ENCODE measurements at regions not wholly inside any gene's neighbourhood (a gene's known extent, or its start where the extent isn't known, plus 50 kb on each side); places are given as distances from the start of the nearest gene placed in this dataset.

- no peak for TF ChIP-seq CTCF (IDR thresholded peaks at IDR 0.05; ENCODE audit: low read depth, low read length, missing control alignments)
- in situ Hi-C loops (cut with HindIII; ENCODE audit: low sequenced_read_pairs) = no loop called here
- H3K4me3 ChIP-seq (ENCODE audit: low read depth, low read length) = no peak overlapping the region
- no peak for DNase-seq (ENCODE audit: low read depth)
Observed at GRCh38 chr10:84826704-84827103, 498.3 kb downstream of the CCSER2 start.

DNA sequence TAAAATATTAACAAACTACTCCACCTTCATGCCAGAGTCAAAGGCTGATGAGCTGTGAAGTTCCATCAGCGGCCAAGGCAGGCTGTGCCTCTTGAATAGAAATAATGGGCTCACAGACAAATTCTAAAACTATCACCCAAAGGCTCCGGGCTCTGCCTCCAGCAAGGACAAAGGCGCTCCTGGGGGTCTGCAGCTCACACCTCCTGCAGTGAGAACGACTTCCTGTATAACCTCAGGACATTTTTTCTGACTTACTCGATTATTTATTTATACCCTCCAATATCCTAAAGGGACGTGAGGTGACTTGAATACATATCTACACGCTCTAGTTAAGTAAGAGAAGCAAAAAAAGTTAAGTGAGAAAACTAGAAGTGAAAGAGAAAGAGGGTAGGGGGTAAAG, 500.7 kb downstream of the CCSER2 start:
- in situ Hi-C loops (cut with HindIII; ENCODE audit: low sequenced_read_pairs) = no loop called here
- no peak overlapping the region for H3K4me3 ChIP-seq (ENCODE audit: low read depth, low read length)
- no peak for DNase-seq (ENCODE audit: low read depth)
- TF ChIP-seq CTCF (IDR thresholded peaks at IDR 0.05; ENCODE audit: low read depth, low read length, missing control alignments) = no peak

GRCh38 chr10:84837041-84837812, 508.8 kb downstream of the CCSER2 start:
- no peak overlapping the region for H3K4me3 ChIP-seq (ENCODE audit: low read depth, low read length)
- in situ Hi-C loops (cut with HindIII; ENCODE audit: low sequenced_read_pairs) = no loop called here
- no peak for TF ChIP-seq CTCF (IDR thresholded peaks at IDR 0.05; ENCODE audit: low read depth, low read length, missing control alignments)
- no peak for DNase-seq (ENCODE audit: low read depth)

DNA sequence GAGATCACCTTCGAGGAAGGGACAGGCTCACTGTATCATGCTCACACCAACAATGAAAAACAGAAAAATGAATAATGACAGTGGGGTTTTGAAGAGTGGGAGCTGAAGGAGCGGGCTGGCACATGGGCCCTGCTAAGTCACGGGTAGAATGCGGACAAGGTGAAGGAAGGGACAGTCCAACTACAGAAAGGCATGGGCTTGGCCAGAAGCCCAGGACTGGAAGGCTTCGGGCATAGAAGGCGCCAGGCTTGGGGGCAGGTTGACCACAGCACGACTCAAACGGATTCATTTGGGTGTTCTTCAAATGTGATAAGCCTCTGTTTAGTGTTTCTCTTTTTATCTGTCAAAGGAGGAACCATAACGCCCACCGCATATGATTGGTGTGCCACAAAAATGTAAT, 509.5 kb downstream of the CCSER2 start:
- in situ Hi-C loops (cut with HindIII; ENCODE audit: low sequenced_read_pairs) = no loop called here
- no peak for DNase-seq (ENCODE audit: low read depth)
- no peak for TF ChIP-seq CTCF (IDR thresholded peaks at IDR 0.05; ENCODE audit: low read depth, low read length, missing control alignments)
- no peak overlapping the region for H3K4me3 ChIP-seq (ENCODE audit: low read depth, low read length)

DNA sequence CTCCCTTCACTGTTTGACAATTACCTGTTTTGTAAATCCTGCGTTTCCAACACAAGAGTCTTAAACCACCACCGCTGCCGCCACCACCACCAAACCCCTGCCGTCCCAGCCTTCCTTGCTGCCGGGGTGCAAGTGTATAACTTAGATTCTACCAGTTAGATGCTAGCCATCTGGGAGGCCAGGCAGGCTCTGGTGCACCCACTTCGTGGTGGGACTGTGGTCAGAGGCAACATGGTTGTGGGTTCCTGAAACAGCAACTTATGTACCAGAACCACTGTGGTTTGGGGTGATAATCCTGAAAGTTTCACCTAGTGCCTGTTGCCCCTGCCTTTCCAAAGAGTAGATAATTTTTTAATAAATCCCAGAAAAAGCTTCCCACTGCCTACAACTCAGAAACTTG, 510.5 kb downstream of the CCSER2 start:
- DNase-seq (ENCODE audit: low read depth) = no peak
- TF ChIP-seq CTCF (IDR thresholded peaks at IDR 0.05; ENCODE audit: low read depth, low read length, missing control alignments) = no peak
- H3K4me3 ChIP-seq (ENCODE audit: low read depth, low read length) = no peak overlapping the region
- in situ Hi-C loops (cut with HindIII; ENCODE audit: low sequenced_read_pairs) = no loop called here

DNA sequence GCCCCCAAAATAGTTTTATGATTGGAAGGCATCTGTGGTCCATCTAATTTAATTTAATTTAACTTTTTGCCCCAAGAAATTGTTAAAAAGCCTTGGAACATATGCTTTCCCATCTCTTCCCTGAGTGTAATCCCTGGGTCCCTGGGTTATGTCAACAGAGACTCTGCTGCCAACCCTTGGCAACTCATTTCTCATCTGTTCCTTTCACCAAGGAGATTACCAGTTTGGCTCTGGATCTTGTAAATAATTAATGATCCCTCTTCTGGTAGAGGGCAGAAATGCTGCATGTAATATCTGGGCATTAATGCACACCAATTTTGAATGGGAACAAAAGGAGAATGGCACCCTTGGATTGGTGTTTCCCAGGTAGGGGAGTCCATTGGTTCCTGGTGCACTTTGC, 514.2 kb downstream of the CCSER2 start:
- H3K4me3 ChIP-seq (ENCODE audit: low read depth, low read length) = no peak overlapping the region
- in situ Hi-C loops (cut with HindIII; ENCODE audit: low sequenced_read_pairs) = no loop called here
- no peak for DNase-seq (ENCODE audit: low read depth)
- TF ChIP-seq CTCF (IDR thresholded peaks at IDR 0.05; ENCODE audit: low read depth, low read length, missing control alignments) = no peak

Data from astrocyte of the cerebellum (primary cell).